ENCODE measurements at regions not wholly inside any gene's neighbourhood (a gene's known extent, or its start where the extent isn't known, plus 50 kb on each side); places are given as distances from the start of the nearest gene placed in this dataset.

GRCh38 chr7:125636320-125636962, 706.8 kb upstream of the POT1 start:
- no peaks in the 10 kb centered on the region for H3K27me3 ChIP-seq (ENCODE audit: control insufficient read depth, low read length)
- no peaks in the 10 kb centered on the region for H3K36me3 ChIP-seq (ENCODE audit: control insufficient read depth, low read length)

GRCh38 chr7:125618516-125618915, 688.9 kb upstream of the POT1 start:
- Histone ChIP-seq H3K36me3 (ENCODE audit: control insufficient read depth, low read length) (no peaks in the 10 kb centered on the region), H3K4me3 (ENCODE audit: low read length) (no peak overlapping the region), H3K27me3 (ENCODE audit: control insufficient read depth, low read length) (no peaks in the 10 kb centered on the region), H3K79me2 (ENCODE audit: control insufficient read depth, low read length) (no peaks in the 10 kb centered on the region), H3K4me2 (ENCODE audit: low read length) (no peak overlapping the region), H3F3A (ENCODE audit: control insufficient read depth, insufficient read depth) (no peaks in the 10 kb centered on the region), H3K4me1 (ENCODE audit: control insufficient read depth, low read length) (no peaks in the 10 kb centered on the region), H3K9me3 (ENCODE audit: control insufficient read depth, insufficient read depth, low read length) (peaks cover 5% of the 10 kb centered on the region; the same call in 1 of the 2 replicates), H3K9me2 (replicated peaks; ENCODE audit: control insufficient read depth, low read length) (no peaks in the 10 kb centered on the region; the same call in 1 of the 2 replicates), H3K27ac (ENCODE audit: low read depth, low read length) (no peak overlapping the region), H4K20me1 (ENCODE audit: control insufficient read depth, insufficient read depth, low read depth, low read length) (no peaks in the 10 kb centered on the region)
- no peak for TF ChIP-seq CTCF (IDR thresholded peaks at IDR 0.05; ENCODE audit: low read depth, low read length, poor library complexity, severe bottlenecking)
- no peak for TF ChIP-seq EZH2phosphoT487 (IDR thresholded peaks at IDR 0.05; ENCODE audit: borderline replicate concordance, low read length)

More at GRCh38 chr7:125636320-125636962, 706.8 kb upstream of the POT1 start:
- Histone ChIP-seq H3K4me1 (ENCODE audit: control insufficient read depth, low read length) (no peaks in the 10 kb centered on the region), H3K79me2 (ENCODE audit: control insufficient read depth, low read length) (no peaks in the 10 kb centered on the region), H3K4me2 (ENCODE audit: low read length) (no peak overlapping the region), H4K20me1 (ENCODE audit: control insufficient read depth, insufficient read depth, low read depth, low read length) (no peaks in the 10 kb centered on the region), H3K9me2 (replicated peaks; ENCODE audit: control insufficient read depth, low read length) (no peaks in the 10 kb centered on the region), H3K27ac (ENCODE audit: low read depth, low read length) (no peak overlapping the region), H3F3A (ENCODE audit: control insufficient read depth, insufficient read depth) (no peaks in the 10 kb centered on the region), H3K9me3 (ENCODE audit: control insufficient read depth, insufficient read depth, low read length) (no peaks in the 10 kb centered on the region), H3K4me3 (ENCODE audit: low read length) (no peak overlapping the region)
- TF ChIP-seq CTCF (IDR thresholded peaks at IDR 0.05; ENCODE audit: low read depth, low read length, poor library complexity, severe bottlenecking) = no peak
- TF ChIP-seq EZH2phosphoT487 (IDR thresholded peaks at IDR 0.05; ENCODE audit: borderline replicate concordance, low read length) = no peak

- Histone ChIP-seq H3K36me3 (ENCODE audit: control insufficient read depth, low read length) (no peaks in the 10 kb centered on the region), H3K79me2 (ENCODE audit: control insufficient read depth, low read length) (no peaks in the 10 kb centered on the region), H3F3A (ENCODE audit: control insufficient read depth, insufficient read depth) (no peaks in the 10 kb centered on the region), H4K20me1 (ENCODE audit: control insufficient read depth, insufficient read depth, low read depth, low read length) (no peaks in the 10 kb centered on the region), H3K4me3 (ENCODE audit: low read length) (no peak overlapping the region), H3K27ac (ENCODE audit: low read depth, low read length) (no peak overlapping the region), H3K9me2 (replicated peaks; ENCODE audit: control insufficient read depth, low read length) (no peaks in the 10 kb centered on the region), H3K27me3 (ENCODE audit: control insufficient read depth, low read length) (no peaks in the 10 kb centered on the region), H3K9me3 (ENCODE audit: control insufficient read depth, insufficient read depth, low read length) (no peaks in the 10 kb centered on the region), H3K4me1 (ENCODE audit: control insufficient read depth, low read length) (no peaks in the 10 kb centered on the region), H3K4me2 (ENCODE audit: low read length) (no peak overlapping the region)
- no peak for TF ChIP-seq EZH2phosphoT487 (IDR thresholded peaks at IDR 0.05; ENCODE audit: borderline replicate concordance, low read length)
- TF ChIP-seq CTCF (IDR thresholded peaks at IDR 0.05; ENCODE audit: low read depth, low read length, poor library complexity, severe bottlenecking) = no peak
Observed at GRCh38 chr7:125611582-125611981, 682.0 kb upstream of the POT1 start.

Data from DOHH2 (cell line).